Breast epithelium (tissue), 3 donors: ENCODE measurements at regions not wholly inside any gene's neighbourhood (a gene's known extent, or its start where the extent isn't known, plus 50 kb on each side); places are given as distances from the start of the nearest gene placed in this dataset.

ENCODE experiments used
- CTCF ChIP-seq, 3 donors: fragments of 450-650 bp; IDR thresholded peaks; one replicate each; pipeline ENCODE4 v1.5.1; 2016 to 2017; ENCODE audit warnings: antibody characterized with exemption in 3 of 3, mild to moderate bottlenecking in 3 of 3, moderate library complexity in 3 of 3
- POLR2A ChIP-seq: fragments of 450-650 bp; IDR thresholded peaks from one replicate; pipeline ENCODE4 v1.6.1; 2016; ENCODE audit warnings: antibody characterized with exemption, mild to moderate bottlenecking, moderate library complexity
- POLR2AphosphoS5 ChIP-seq, 3 donors: sonication (generic); formaldehyde crosslinking; IDR thresholded peaks; one replicate each; pipeline ENCODE4 v1.6.1; 2017; ENCODE audit warnings: antibody characterized with exemption in 3 of 3

- no peak for TF ChIP-seq CTCF (IDR thresholded peaks at IDR 0.05)
- TF ChIP-seq POLR2AphosphoS5 (IDR thresholded peaks at IDR 0.05), result no peak
- TF ChIP-seq POLR2A, result no peak
Measured at GRCh38 chr1:95916616-95917015, 682.6 kb downstream of the RWDD3 start.
